ENCODE measurements at regions not wholly inside any gene's neighbourhood (a gene's known extent, or its start where the extent isn't known, plus 50 kb on each side); places are given as distances from the start of the nearest gene placed in this dataset.

- Histone ChIP-seq H3K4me3 (no peak overlapping the region), H3K27ac (no peak overlapping the region), H3K36me3 (no peaks in the 10 kb centered on the region), H3K27me3 (no peaks in the 10 kb centered on the region), H3K9me3 (no peaks in the 10 kb centered on the region), H3K4me1 (no peaks in the 10 kb centered on the region)
- intact Hi-C loops (cut with DNase I) = no loop called here
- no peak for DNase-seq
- TF ChIP-seq CTCF (IDR thresholded peaks at IDR 0.05) (no peak), POLR2A (IDR thresholded peaks at IDR 0.05) (no peak), POLR2AphosphoS5 (IDR thresholded peaks at IDR 0.05) (no peak), EP300 (IDR thresholded peaks at IDR 0.05) (no peak)
Observed at GRCh38 chr4:132614682-132615081, 534.4 kb upstream of the PCDH10 start.

DNA sequence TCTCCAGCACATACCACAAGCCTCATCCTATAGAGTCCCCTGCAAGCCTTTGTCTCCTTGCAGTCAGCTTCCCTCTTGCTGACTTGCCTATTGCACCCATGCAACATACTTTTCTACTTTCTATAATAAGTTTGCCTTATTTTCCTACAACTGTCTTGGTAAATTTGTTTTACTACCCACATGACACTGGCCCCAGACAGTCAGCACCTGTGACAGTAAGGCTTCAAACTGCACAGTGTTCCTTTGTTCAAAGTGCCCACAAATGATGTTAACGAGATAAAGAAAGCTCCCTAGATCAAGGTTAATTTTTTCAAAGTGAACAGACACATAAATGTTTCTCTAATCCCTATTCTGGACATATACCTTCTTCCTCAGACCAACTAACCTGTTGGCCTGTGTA, 529.1 kb upstream of the PCDH10 start:
- TF ChIP-seq POLR2AphosphoS5 (IDR thresholded peaks at IDR 0.05) (no peak), POLR2A (IDR thresholded peaks at IDR 0.05) (no peak), CTCF (IDR thresholded peaks at IDR 0.05) (no peak), EP300 (IDR thresholded peaks at IDR 0.05) (no peak)
- H3K27me3 ChIP-seq = no peaks in the 10 kb centered on the region
- no peak for DNase-seq
- no peak overlapping the region for H3K4me3 ChIP-seq
- no peaks in the 10 kb centered on the region for H3K9me3 ChIP-seq
- no peaks in the 10 kb centered on the region for H3K36me3 ChIP-seq
- 39 to 74% methylated on average over 1 of the region's 1 CpG for WGBS, 2 donors
- intact Hi-C loops (cut with DNase I) = no loop called here
- H3K27ac ChIP-seq = no peak overlapping the region
- no peaks in the 10 kb centered on the region for H3K4me1 ChIP-seq

GRCh38 chr4:132642016-132642817, 506.9 kb upstream of the PCDH10 start:
- no peak for DNase-seq
- Histone ChIP-seq H3K4me3 (no peak overlapping the region), H3K27me3 (no peaks in the 10 kb centered on the region), H3K9me3 (no peaks in the 10 kb centered on the region), H3K36me3 (no peaks in the 10 kb centered on the region), H3K27ac (no peak overlapping the region), H3K4me1 (no peaks in the 10 kb centered on the region)
- 15 to 19% methylated on average over 6 of the region's 6 CpGs for WGBS, 2 donors
- intact Hi-C loops (cut with DNase I) = no loop called here
- no peak for TF ChIP-seq POLR2A (IDR thresholded peaks at IDR 0.05)
- TF ChIP-seq POLR2AphosphoS5 (IDR thresholded peaks at IDR 0.05) = no peak
- no peak for TF ChIP-seq EP300 (IDR thresholded peaks at IDR 0.05)
- peak in 3 of 4 experiments; percentile 12 to 49 (median 31) for TF ChIP-seq CTCF (IDR thresholded peaks at IDR 0.05)

- H3K4me3 ChIP-seq = no peak overlapping the region
- 74 to 82% methylated on average over 2 of the region's 2 CpGs for WGBS, 2 donors
- DNase-seq = no peak
- no peaks in the 10 kb centered on the region for H3K36me3 ChIP-seq
- no peaks in the 10 kb centered on the region for H3K9me3 ChIP-seq
- intact Hi-C loops (cut with DNase I) = no loop called here
- TF ChIP-seq CTCF (IDR thresholded peaks at IDR 0.05) = no peak
- TF ChIP-seq POLR2AphosphoS5 (IDR thresholded peaks at IDR 0.05) = no peak
- no peak for TF ChIP-seq POLR2A (IDR thresholded peaks at IDR 0.05)
- no peak overlapping the region for H3K27ac ChIP-seq
- H3K27me3 ChIP-seq = no peaks in the 10 kb centered on the region
- H3K4me1 ChIP-seq = no peaks in the 10 kb centered on the region
Observed at GRCh38 chr4:132646186-132646585, 502.9 kb upstream of the PCDH10 start.

DNA sequence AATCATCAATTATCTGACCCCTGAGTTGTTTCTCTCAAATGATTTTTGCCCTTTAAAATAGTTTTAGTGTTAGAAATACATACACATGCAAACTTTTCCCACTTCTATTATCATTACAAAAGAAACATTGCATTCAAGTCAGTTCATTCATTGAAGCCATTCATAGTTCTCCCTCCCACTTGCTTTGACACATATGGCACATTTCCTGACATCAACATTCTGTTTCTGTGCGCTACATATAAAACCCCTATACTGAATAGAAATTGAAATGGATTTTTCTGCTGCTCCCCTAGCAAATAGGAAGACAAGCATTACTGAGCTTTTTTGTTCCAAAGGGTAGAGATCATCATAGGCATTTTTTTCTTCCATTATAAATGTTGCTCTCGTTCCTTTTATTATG, 497.9 kb upstream of the PCDH10 start:
- TF ChIP-seq EP300 (IDR thresholded peaks at IDR 0.05) (no peak), POLR2A (IDR thresholded peaks at IDR 0.05) (no peak), POLR2AphosphoS5 (IDR thresholded peaks at IDR 0.05) (no peak), CTCF (IDR thresholded peaks at IDR 0.05) (no peak)
- H3K36me3 ChIP-seq = no peaks in the 10 kb centered on the region
- no peaks in the 10 kb centered on the region for H3K4me1 ChIP-seq
- no peak overlapping the region for H3K4me3 ChIP-seq
- H3K9me3 ChIP-seq = peaks cover 0 to 2% (median 0%) of the 10 kb centered on the region in 4 donors
- DNase-seq = no peak
- WGBS, 2 donors = 78 to 80% methylated on average over 2 of the region's 2 CpGs
- intact Hi-C loops (cut with DNase I) = no loop called here
- no peak overlapping the region for H3K27ac ChIP-seq
- no peaks in the 10 kb centered on the region for H3K27me3 ChIP-seq

All from sigmoid colon (tissue), 6 donors.